NCI-H1092 (cell line): ENCODE measurements at regions not wholly inside any gene's neighbourhood (a gene's known extent, or its start where the extent isn't known, plus 50 kb on each side); places are given as distances from the start of the nearest gene placed in this dataset.
"Not testable (repeated sequence)": the region's sequence is repeated elsewhere in the genome, so short reads cannot be mapped to it uniquely, and the experiment has no call there.

Experiments used
- DNase-seq: peaks from one replicate; lab custom pipeline; 2025; lab: John Stamatoyannopoulos, UW

DNA sequence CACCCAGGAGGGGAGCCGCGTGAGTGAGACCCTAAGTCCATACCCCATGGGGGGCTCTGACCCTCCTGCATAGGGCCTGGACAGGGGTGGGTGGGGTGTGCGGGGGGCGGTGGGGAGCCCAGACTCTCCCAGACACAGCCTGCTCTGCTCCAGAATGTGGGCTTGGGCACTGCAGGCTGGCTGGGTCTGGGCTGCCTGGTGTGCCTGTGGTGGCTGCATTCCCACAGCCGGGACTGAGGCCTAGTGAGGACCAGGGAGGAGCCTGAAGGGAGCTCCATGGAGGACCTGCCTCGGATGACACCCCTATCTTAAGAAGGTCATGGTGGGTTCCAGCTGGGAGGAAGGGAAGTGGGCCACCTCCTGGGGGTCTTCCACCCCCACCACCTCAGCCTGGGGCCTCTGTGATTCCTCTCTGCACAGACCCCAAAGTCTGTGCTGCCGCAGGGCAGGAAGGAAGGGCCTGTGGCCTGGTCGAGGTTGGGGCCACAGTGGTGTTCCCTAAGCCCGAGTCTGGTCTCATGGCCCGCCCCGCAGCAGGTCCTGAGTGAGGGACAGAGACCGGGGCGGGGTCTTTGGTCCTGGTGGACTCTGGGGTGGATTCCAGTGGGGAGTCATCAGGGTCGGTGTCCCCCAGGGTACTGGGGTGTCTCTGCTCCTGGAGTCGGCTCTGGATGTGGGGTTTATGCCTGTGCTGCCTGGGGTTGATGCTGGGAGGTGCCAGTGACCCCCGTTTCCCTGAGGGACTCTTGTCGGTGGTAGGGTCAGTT is 392.3 kb downstream of the TMEM121 start:
- no peak for DNase-seq

DNA sequence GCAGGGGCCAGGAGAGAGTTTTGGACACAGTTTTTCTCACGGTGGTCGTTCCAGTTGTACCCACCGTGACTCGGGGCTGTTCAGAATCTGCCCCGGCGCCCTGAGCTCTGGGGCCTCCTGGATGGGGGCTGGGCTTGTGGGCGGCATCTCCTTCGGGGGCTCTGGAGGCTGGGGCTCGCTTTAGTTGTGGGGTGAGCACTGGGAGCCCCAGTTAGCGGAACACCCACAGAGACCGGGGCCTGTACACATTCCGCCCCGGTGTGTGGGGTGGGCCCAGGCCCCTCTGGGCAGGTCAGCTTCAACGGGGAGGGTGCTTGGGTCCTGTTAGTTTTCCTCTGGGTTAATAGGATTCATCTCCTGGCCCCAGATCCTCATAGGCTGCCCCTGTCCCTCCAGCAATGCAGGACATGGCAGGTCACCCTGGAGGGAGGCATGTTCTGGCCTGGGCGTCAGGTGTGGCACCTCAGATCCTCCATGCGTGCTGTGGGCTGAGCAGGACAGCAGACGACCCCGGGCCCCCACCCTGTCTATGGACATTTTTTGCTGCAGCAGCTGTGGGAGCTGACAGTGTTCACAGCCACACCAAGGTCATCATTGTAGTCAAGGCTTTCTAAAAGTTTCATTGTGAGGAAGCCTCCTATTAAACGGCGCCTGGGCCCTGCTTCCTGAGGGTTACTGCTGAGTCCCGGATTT is 393.2 kb downstream of the TMEM121 start:
- no peak for DNase-seq

DNA sequence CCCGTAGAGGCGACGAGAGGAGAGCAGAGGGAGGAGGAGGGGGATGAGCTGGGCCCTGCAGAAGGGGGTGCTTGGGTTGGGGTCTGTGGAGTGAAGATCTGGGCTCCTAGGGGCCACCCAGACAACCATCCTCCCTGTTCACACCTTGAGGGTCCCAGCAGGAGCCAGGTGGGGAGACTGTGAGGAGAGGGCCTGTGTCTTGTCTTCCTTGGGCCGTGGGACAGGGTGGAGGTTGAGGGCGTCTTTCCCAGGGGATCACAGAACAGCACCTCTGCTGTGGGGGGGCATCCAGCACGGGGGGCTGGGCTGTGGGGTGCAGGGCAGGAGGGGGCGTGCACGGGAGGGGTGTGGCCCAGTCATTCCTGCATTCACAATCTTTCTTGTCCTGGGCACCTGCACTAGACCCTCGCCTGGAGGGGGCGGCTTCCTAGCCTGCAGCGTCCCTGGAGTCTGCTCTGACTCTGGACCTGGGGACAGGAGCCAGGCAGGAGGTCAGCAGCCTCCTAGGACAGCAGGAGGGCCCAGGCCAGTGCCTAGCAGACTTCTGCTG is 393.8 kb downstream of the TMEM121 start:
- not testable (repeated sequence) for DNase-seq

DNA sequence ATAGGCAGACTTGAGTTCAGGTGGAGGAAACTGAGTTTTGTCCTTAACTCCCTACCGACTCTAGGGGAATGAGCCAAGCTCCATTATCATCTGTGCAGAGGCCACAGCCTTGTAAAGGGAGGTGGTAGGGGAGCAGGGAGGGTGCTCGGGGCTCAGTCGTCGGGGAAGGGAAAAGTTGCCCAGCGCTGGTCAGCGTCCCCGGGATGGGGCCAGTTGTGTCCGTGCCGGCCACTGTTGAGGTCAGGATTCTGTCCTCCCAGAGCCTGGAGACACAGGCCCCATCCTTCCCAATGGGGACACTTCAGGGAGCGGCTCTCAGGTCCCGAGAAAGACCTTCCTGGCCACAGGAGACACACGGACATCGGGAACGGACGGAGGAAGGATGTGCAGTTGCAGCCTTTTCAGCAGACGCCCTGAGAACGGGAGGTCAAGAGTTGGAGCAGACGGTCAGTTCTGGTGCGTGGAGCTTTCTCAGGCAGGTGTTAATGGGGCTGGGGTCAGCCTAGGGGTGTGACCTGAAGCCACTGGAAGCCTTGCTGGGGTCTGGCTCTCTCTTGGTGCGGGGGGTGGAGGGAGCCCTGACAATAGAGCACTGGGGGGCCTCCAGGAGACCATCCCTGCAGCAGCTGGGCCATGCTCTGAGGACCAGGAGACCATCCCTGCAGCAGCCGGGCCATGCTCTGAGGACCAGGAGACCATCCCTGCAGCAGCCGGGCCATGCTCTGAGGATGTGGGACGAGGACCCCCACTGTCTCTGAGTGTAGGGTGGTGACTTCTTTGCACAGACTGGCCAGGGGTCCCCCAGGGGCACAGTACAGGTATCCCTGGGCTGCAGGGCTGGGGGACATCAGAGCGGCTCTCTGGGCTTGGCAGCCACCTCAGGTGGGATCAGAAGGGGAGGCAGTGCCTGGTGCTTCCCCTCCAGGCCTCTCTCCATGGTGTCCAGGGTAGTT is 394.7 kb downstream of the TMEM121 start:
- not testable (repeated sequence) for DNase-seq

DNA sequence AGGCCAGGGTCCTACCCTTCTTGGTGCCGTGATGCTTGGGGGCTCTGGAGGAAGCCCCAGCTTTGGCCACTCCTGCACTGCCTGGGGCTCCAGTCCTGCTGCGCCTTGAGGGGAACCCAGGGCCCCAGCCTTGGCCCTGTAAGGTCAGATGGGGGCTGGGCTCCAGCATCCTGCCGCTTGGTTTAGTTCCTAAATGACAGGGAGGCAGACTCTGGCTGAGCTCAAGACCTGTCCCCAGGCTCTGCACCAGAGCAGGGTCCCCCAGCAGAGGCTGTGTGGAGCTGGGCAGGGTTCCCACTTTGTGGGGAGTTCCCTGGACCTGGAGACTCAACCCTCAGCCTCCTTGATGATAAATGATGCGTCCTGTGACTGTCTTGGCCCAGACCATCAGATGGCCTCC is 395.4 kb downstream of the TMEM121 start:
- not testable (repeated sequence) for DNase-seq

DNA sequence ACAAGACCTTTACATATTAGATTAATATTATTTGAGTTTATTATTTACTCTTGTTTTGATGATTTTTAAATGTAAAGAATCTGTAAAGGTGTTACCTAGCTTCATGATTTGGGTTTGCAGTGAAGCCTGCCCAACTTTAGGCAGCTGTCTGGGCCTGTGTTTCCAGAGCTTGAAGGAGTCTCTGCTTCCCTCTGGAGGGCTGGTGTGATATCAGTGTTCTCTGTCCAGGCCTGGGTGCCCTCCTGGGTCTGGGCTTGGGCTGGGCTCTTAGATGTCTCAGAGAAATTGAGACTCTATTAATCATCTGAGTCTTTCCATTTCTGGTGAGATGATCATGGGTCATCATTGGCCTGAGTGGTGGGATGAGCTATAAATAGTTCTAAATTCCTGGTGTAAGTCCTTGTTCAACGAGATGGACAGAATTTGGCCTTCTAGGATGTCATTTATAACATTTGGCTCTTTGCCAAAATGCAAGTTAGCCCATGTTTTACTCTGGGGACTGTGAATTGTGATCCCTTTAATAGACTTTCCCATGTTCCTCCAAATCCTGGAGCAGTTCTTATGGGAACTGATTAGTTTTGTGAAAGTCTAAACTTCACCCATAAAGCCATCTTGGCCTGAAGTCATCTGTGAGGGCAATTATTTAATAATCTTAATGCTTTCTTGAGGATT is 397.3 kb downstream of the TMEM121 start:
- not testable (repeated sequence) for DNase-seq

DNA sequence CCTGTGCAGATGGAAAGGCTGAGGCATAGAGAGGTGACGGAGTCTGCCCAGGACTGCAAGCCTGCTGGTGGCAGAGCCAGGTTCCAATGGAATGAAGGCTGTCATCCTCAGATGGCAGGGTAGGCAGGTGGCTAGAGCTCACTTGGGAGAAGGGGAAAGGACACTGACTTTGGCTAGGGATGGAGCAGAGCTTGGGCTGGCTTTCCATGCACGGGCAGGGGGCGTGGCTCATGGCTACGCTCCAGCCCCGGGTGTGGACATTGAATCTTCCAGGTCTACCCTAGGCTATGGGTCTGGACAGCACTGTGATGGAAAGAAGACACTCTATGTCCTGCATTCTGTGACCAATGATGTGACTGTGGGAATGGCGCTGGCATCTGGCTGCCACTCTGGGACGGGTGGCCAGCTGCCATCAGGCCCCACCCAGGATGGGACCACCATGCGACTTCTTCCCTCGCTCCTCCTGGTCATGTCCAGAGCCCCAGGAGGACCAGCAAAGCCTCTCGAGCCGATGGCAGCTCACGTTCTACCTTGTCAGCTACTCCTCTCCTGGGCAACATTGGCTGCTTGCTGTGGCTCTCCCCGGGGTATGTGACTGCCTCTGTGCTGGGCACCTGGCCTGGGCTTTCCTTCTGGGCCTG is 398.7 kb downstream of the TMEM121 start:
- DNase-seq, result no peak

DNA sequence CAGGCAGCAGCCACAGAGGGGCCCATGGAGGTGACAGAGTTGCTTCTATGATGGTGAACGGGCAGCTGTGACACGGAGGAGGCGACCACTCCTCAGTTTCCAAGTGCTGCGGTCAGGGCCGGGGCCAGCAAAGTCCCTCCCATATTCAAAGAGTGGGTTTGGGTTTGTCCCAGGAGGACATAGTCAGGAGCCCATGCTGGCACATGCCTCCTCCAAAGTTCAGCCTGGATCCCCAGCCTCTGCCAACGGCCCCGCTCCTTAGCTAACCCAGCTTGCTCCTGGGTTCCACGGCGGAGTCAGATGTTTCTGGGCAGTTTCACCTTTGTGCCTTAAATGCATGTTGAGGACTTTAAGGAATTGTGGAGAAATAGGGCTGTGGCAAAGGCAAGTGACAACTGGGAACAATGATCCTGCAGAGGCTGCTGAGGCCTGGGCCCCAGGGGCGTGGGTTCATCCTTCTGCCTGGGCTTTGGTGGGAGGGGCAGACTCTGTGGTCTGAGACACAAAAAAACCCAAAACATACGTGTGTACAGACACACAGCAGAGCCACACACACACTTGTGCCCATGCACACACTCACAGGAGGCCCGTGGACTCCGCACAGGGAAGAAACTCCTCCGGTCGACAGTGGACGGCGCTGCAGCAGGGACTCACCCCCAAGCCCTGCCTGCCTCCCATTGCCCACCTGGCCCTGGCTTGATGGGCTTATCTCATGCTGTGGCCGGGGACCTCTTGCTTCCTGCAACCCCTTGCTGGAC is 399.4 kb downstream of the TMEM121 start:
- DNase-seq, result no peak

DNA sequence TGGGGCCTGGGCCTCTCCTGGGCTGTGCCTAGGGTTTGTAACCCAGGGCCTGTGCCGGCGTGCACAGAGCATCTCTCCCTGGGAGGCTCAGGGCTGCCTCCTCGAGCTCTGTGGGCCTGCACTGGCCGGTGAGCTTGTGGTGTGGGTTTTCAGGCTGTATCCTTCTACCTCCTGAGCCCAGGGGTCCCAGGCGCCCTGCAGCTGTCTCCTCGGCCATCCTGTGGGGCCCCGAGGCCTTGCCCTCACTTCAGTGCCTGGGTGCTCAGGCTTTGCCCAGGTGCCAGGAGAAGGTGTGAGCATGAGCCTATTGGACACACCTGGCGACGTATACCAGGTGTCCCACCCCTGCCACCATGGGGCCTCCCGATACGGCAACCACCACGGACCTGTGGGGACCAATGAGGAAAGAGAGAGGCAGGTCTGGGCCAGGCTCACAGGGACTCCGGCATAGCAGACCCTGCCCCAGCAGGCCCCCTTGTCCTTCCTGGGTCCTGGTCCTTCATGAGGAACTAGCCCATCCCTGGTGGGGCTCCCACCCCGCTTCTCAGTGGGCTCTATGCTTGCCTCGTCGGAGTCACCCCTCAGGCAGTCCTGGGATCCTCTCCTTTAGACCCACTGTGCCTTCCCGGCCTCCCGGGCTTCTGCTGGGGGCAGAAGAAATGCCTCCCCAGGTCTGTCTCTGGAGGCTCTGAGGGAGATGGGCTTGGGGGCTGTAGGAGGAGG is 400.2 kb downstream of the TMEM121 start:
- DNase-seq, result no peak

DNA sequence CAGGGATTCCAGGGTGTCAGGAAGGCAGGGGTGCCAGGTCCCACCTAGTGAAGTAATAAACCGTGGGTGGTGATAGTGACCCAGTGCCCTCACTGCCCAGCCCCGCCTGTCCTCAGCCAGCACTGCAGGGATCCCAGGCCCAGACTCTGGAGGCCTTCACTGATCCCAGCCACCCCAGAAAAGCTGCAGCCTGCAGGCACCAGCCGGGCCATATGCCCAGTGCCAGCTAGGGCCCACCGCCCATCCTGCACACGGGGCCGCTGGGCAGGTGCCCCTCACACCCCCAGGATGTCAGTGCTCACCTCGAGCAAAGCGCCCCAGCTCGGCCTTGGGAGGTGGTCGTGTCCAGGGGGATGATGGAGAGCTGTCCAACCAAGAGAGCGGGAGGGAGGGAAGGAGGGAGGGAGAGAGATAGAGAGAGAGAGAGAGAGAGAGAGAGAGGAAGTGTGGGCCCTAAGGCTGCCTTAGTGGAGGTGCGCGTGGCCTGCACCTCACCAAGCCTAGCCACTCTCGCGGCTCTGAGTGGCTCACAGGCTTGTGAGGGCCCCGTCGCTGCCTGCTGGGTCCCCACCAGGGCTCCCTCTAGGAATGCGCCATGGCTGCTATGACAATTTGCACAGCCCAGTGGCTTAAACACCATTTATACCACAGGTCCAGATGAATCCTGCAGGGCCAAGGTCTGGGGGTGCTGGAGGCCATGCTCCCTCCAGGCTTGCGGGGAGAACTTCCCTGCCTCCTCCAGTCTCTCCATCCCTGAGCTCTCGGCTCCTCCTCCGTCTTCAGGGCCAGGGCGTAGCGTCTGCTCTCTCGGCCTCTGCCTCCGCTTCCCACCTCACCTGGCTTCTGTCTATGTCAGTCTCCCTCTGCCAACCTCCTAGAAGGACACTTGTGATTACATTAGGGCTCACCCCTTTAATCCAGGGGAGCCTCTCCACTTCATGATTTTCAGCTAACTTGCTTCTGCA is 401.0 kb downstream of the TMEM121 start:
- DNase-seq, result no peak

DNA sequence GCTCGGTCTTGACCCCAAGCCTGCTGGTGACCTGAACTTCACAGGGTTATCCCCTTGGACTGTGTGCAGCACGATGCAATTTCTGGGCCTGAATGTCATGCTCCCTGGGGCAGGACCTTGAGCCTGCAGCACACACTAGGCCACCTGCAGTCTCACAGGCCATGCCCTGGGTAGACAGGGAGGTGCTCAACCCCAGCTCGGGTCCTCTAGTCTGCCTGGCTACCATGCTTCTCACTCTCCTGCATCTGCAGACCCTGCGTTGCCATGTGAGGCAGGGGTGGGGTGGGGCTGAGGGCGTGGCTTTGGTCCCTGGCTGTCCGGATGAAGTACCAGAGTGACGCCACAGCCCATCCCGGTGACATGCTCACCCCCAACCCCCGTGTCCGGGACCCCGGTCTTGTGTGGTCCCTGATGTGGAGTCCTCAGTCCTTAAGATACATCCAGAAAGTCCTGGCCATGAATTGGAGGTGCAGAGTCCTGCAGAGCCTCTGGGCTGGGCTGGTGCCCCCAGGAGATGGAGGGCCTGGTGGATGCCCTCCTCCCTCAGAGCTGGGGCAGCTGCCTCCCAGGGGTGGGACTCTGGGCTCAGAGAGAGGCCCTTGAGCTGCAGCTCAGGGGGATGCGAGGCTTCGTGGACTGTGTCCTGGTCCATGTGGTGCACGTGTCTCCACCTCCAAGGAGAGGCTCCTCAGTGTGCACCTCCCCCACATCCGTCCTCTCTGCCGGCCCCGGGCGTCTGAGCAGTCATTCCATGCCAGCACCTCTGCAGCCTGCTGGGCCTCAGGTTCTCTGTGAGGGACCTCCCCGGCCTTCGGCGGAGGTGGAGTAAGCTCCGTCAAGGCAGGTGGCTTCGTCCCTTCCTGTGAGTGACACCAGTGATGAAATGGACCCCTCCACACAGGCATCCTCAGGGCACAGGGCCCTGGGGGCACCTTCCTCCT is 402.1 kb downstream of the TMEM121 start:
- not testable (repeated sequence) for DNase-seq

DNA sequence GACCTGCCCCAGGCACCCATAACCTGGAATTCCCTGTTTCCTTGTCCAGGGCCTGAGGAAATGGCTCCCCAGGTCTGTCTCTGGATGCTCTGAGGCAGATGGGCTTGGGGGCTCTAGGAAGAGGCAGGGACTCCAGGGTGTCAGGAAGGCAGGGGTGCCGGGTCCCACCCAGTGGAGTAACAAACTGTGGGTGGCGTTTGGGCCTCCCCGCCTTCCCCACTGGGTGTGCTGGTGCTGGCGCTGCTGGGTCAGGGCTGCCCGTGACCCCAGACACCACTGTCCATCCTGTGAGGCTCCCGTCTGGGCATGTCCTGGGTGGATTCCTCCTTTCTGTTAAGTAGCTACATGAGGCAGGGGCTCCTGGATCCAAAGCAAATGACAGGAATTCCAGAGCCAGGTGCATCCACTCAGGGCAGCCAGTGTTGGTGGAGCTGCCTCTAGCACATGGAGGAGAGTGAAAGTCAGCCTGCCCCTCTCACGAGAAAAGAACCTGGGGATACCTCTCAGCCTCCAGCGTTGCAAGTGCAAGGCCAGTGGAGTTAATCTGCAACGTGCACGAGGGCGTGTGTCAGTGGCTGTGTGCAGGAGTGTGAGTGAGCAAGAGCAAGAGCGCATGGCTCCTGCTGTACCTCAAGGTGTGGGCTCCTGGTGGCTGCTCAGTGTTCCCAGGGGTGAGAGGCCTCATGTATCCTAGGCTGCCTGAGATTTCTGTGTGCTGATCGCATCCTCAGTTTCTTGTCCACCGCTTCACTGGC is 403.1 kb downstream of the TMEM121 start:
- DNase-seq, result no peak

DNA sequence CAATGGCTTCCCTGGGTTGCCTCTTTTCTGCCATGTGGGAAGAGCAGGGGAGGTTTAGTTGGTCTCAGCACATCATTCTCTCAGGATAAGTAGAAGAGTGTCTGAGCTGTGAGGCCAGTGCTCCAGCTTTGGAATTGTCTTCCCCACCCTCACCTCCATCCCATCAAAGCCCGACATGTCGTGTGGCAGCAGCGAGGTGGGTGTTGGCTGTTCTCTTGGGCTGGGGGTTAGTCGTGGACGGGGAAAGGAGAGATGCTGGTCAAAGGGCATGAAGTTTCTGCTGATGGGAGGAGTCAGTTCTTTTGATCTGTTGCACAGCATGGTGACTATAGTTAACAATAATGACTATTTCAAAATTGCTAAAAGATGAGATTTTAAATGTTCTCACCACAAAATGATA is 404.2 kb downstream of the TMEM121 start:
- no peak for DNase-seq

DNA sequence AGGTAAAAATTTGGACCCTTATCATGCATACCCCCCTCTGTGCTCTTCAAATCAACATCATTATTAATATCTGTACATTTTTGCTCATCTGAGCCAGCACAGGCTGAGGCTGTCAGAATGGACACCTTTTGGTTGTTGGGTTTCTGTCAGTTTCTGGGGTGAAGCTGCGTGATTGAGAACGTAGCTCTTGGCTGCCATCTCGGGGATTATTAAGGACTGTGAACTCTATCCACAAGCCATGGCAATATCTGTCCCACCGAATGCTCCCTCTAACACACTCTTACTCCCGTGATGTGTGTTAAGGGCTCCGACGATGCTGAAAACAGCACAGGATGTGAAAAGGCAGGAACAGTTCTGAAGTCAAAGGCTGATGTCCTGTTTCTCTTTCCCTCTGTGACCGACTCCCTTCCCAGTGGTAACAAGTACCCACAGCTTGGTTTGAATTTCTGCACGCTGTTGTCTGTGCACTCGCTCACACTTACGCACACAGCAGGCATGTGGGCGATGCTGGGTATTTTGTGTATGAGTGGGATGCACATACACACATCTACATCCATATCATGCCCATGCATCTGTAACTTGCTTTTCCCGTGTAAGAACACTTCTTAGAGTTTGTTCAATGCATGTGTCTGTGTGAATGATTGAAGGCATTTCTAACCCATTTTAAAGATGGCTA is 405.6 kb downstream of the TMEM121 start:
- peak; percentile 28 for DNase-seq

DNA sequence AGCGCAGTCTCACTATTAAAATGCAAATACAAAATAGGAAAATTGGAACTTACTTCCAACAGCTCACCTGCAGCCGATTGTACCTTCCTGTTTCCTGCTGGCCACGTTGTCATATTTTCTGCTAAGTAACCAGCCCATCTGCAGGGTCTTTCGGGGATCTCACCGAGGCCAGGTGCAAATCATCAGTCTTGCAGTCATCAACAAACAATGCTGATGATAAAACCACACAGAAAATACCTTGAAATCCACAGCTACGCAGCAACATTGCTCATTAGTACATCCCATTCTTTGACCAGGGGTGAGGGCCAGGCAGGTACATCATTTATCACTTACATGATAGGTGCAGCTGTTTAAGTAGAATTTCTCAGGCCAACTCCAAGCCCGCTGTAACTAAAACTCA is 406.9 kb downstream of the TMEM121 start:
- DNase-seq, result no peak

DNA sequence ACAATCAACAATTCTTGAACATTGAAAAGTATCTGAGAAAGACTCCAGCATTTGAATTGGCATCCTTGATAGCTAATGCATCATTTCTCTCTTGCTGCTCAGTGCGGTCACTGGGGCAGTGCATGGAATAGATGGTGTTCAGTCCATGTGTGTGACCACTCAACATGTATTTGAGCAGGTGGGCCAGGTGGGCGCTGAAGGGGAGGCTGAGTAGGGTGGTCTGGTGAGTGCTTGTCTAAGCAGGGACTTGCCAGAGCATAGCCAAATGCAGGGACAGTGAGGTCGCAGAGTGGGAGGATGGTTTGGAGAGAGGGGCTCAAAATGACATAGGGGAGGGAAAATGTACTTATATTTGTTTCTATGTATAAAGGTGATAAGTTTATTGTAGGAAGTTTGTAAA is 409.0 kb downstream of the TMEM121 start:
- no peak for DNase-seq
